K562 (cell line): ENCODE measurements at regions not wholly inside any gene's neighbourhood (a gene's known extent, or its start where the extent isn't known, plus 50 kb on each side); places are given as distances from the start of the nearest gene placed in this dataset.

Experiments
- ARID3A ChIP-seq: IDR thresholded peaks from 2 replicates; pipeline ENCODE4 v1.6.1; 2012; ENCODE audit warnings: low read depth, low read length, improper control_type of control experiment, borderline replicate concordance
- ATF3 ChIP-seq, 2 experiments: fragments of 450-650 bp in 1 of 2; sonication (generic) in 1 of 2; formaldehyde crosslinking in 1 of 2; IDR thresholded peaks in 1 of 2; conservative IDR thresholded peaks in 1 of 2; 2 replicates each; pipeline versions ENCODE4 v1.6.1 to v1.8.1; 2016 to 2023; ENCODE audit warnings: mild to moderate bottlenecking in 2 of 2, moderate library complexity in 2 of 2, inconsistent platforms in 1 of 2, missing genetic modification reagents in 1 of 2
- E2F8 ChIP-seq: fragments of 450-650 bp; IDR thresholded peaks from 2 replicates; pipeline ENCODE4 v1.7.1; 2018; ENCODE audit warnings: mild to moderate bottlenecking, low read depth; ENCODE audit not compliant: partially characterized antibody
- ELF1 ChIP-seq: fragments of 200-800 bp; sonication (Bioruptor generic); IDR thresholded peaks from 2 replicates; pipeline ENCODE4 v1.6.1; 2016; ENCODE audit warnings: missing genetic modification characterization, missing compliant biosample characterization
- FOS ChIP-seq: IDR thresholded peaks from 3 replicates; pipeline ENCODE4 v1.6.1; 2011; ENCODE audit not compliant: insufficient read length; ENCODE audit errors: extremely low read depth
- HDAC1 ChIP-seq, 2 experiments: fragments of 450-650 bp; IDR thresholded peaks; 2 replicates each; pipeline ENCODE4 v1.6.1; 2016 to 2017; ENCODE audit warnings: inconsistent platforms in 1 of 2, mild to moderate bottlenecking in 1 of 2, moderate library complexity in 1 of 2
- KDM1A ChIP-seq, 2 experiments: fragments of 450-650 bp; IDR thresholded peaks; 2 replicates each; pipeline ENCODE4 v1.6.1; 2016; ENCODE audit warnings: mild to moderate bottlenecking in 2 of 2
- MTA2 ChIP-seq: fragments of 450-650 bp; IDR thresholded peaks from 2 replicates; pipeline ENCODE4 v1.6.1; 2016; ENCODE audit warnings: low read depth
- REST ChIP-seq, 2 experiments: fragments of 450-650 bp; formaldehyde crosslinking in 1 of 2; IDR thresholded peaks; 2 replicates each; pipeline versions ENCODE4 v1.4.0 to v1.6.1; 2014 to 2020; ENCODE audit warnings: mild to moderate bottlenecking in 2 of 2, borderline replicate concordance in 1 of 2, low read depth in 1 of 2
- SMARCC2 ChIP-seq: fragments of 450-650 bp; IDR thresholded peaks from 2 replicates; pipeline ENCODE4 v1.6.1; 2017; ENCODE audit warnings: antibody characterized with exemption, moderate library complexity, mild to moderate bottlenecking, low read depth
- STAG1 ChIP-seq: sonication (generic); formaldehyde crosslinking; IDR thresholded peaks from 2 replicates; pipeline ENCODE4 v1.5.0; 2020; ENCODE audit warnings: missing genetic modification reagents, borderline replicate concordance
- THRAP3 ChIP-seq: fragments of 450-650 bp; IDR thresholded peaks from 2 replicates; pipeline ENCODE4 v1.6.1; 2016; ENCODE audit warnings: mild to moderate bottlenecking, inconsistent platforms, borderline replicate concordance
- ZNF175 ChIP-seq: fragments of 200-800 bp; sonication (Bioruptor generic); IDR thresholded peaks from 2 replicates; pipeline ENCODE4 v1.6.1; 2016; ENCODE audit warnings: low read depth, mild to moderate bottlenecking, missing genetic modification characterization, missing compliant biosample characterization
- ZNF316 ChIP-seq: fragments of 450-650 bp; IDR thresholded peaks from 2 replicates; pipeline ENCODE4 v1.6.1; 2016

GRCh38 chr4:15153662-15154061 is 151.4 kb downstream of the CPEB2 start (continued):
- TF ChIP-seq REST (IDR thresholded peaks at IDR 0.05; ENCODE audit: borderline replicate concordance): peak; percentile 31; the same call in 1 of the 2 replicates
- no peak for TF ChIP-seq REST (CRISPR knock-in tag; IDR thresholded peaks at IDR 0.05; ENCODE audit: low read depth)
- peak; percentile 85 for TF ChIP-seq ATF3 (IDR thresholded peaks at IDR 0.05)
- no peak for TF ChIP-seq ATF3 (CRISPR knock-in tag; conservative IDR thresholded peaks at IDR 0.05)
- peak; percentile 85; the same call in 1 of the 2 replicates for TF ChIP-seq THRAP3
- TF ChIP-seq ELF1: 0 out of 2 replicates have a peak, but pooled peaks have one; percentile 27
- TF ChIP-seq ZNF316: peak; percentile 92
- TF ChIP-seq ARID3A: peak; percentile 56; the same call in 1 of the 2 replicates
- TF ChIP-seq FOS: peak; percentile 34
- peak; percentile 90 for TF ChIP-seq SMARCC2
- TF ChIP-seq STAG1 (CRISPR knock-in tag): no peak
- no peak for TF ChIP-seq ZNF175 (CRISPR knock-in tag)
- peak in 1 of 2 experiments; percentile 43; a peak in 1 of 4 replicates for TF ChIP-seq KDM1A (IDR thresholded peaks at IDR 0.05)
- TF ChIP-seq E2F8: peak; percentile 21
- peak; percentile 45; the same call in 1 of the 2 replicates for TF ChIP-seq MTA2
- peak in 1 of 2 experiments; percentile 93; a peak in 2 of 4 replicates for TF ChIP-seq HDAC1 (IDR thresholded peaks at IDR 0.05)
